Breast epithelium (tissue), 4 donors: ENCODE measurements at regions not wholly inside any gene's neighbourhood (a gene's known extent, or its start where the extent isn't known, plus 50 kb on each side); places are given as distances from the start of the nearest gene placed in this dataset.
"Not testable (repeated sequence)": the region's sequence is repeated elsewhere in the genome, so short reads cannot be mapped to it uniquely, and the experiment has no call there.

Source experiments
- DNase-seq, 2 donors: peaks; one replicate each; pipeline ENCODE4 v3.0.0-alpha.2; 2019; ENCODE audit warnings: low spot score in 2 of 2
- H3K27ac ChIP-seq, 2 donors: fragments of 200-600 bp; sonication (generic) in 1 of 2; one replicate each; pipeline ENCODE4 v1.5.1; 2016 to 2019; ENCODE audit warnings: mild to moderate bottlenecking in 1 of 2
- H3K27me3 ChIP-seq, 2 donors: fragments of 200-600 bp; sonication (generic) in 1 of 2; one replicate each; pipeline versions ENCODE4 v1.5.1 to v1.6.0; 2017 to 2019; ENCODE audit warnings: control low read depth in 1 of 2, mild to moderate bottlenecking in 1 of 2
- H3K36me3 ChIP-seq: fragments of 200-600 bp; one replicate; pipeline ENCODE4 v1.5.1; 2019
- H3K4me1 ChIP-seq, 2 donors: fragments of 200-600 bp; sonication (generic); one replicate each; pipeline ENCODE4 v1.5.1; 2016 to 2019; ENCODE audit warnings: control low read depth in 1 of 2
- H3K4me3 ChIP-seq, 3 donors: fragments of 200-600 bp; sonication (generic); 1 replicate in 2 of 3; 2 replicates in 1 of 3; pipeline ENCODE4 v1.5.1; 2016 to 2019; ENCODE audit warnings: mild to moderate bottlenecking in 3 of 3, moderate library complexity in 2 of 3
- H3K9me3 ChIP-seq, 2 donors: fragments of 200-600 bp; sonication (generic) in 1 of 2; one replicate each; pipeline ENCODE4 v1.5.1; 2016 to 2019; ENCODE audit warnings: control low read depth in 1 of 2
- CTCF ChIP-seq, 3 donors: fragments of 450-650 bp; IDR thresholded peaks; one replicate each; pipeline ENCODE4 v1.5.1; 2016 to 2017; ENCODE audit warnings: antibody characterized with exemption in 3 of 3, mild to moderate bottlenecking in 3 of 3, moderate library complexity in 3 of 3
- POLR2A ChIP-seq: fragments of 450-650 bp; IDR thresholded peaks from one replicate; pipeline ENCODE4 v1.6.1; 2016; ENCODE audit warnings: antibody characterized with exemption, mild to moderate bottlenecking, moderate library complexity
- POLR2AphosphoS5 ChIP-seq, 3 donors: sonication (generic); formaldehyde crosslinking; IDR thresholded peaks; one replicate each; pipeline ENCODE4 v1.6.1; 2017; ENCODE audit warnings: antibody characterized with exemption in 3 of 3
- intact Hi-C: fragments of 100-400 bp; cut with DNase I; formaldehyde crosslinking; loops from one replicate; pipeline ENCODE4 v1.15.1; 2023; ENCODE audit warnings: low total_unique reads

- H3K27ac ChIP-seq = no peak overlapping the region
- no peaks in the 10 kb centered on the region for H3K9me3 ChIP-seq
- H3K36me3 ChIP-seq = no peaks in the 10 kb centered on the region
- intact Hi-C loops = loop anchor here (5.0 kb wide), 1 partner anchor 577 kb away; no protein-coding TSS in a partner anchor
- no peak for DNase-seq
- TF ChIP-seq CTCF (IDR thresholded peaks at IDR 0.05) = no peak
- no peak for TF ChIP-seq POLR2AphosphoS5 (IDR thresholded peaks at IDR 0.05)
- TF ChIP-seq POLR2A = no peak
- no peaks in the 10 kb centered on the region for H3K27me3 ChIP-seq
- H3K4me1 ChIP-seq = no peaks in the 10 kb centered on the region
- no peak overlapping the region for H3K4me3 ChIP-seq
Measured at GRCh38 chr6:14549304-14549770, 431.8 kb downstream of the CD83 start.

GRCh38 chr6:14549871-14550270 is 432.3 kb downstream of the CD83 start:
- H3K36me3 ChIP-seq = no peaks in the 10 kb centered on the region
- no peaks in the 10 kb centered on the region for H3K27me3 ChIP-seq
- intact Hi-C loops = loop anchor here (1.0 to 5.0 kb wide), 2 partner anchors 21 to 578 kb away; no protein-coding TSS in a partner anchor
- no peaks in the 10 kb centered on the region for H3K4me1 ChIP-seq
- no peak overlapping the region for H3K27ac ChIP-seq
- TF ChIP-seq POLR2A (no peak), POLR2AphosphoS5 (IDR thresholded peaks at IDR 0.05) (no peak), CTCF (IDR thresholded peaks at IDR 0.05) (no peak)
- DNase-seq = no peak
- H3K4me3 ChIP-seq = no peak overlapping the region
- H3K9me3 ChIP-seq = no peaks in the 10 kb centered on the region

- Histone ChIP-seq H3K4me1 (no peaks in the 10 kb centered on the region), H3K4me3 (no peak overlapping the region), H3K27me3 (no peaks in the 10 kb centered on the region), H3K27ac (no peak overlapping the region), H3K9me3 (no peaks in the 10 kb centered on the region), H3K36me3 (no peaks in the 10 kb centered on the region)
- TF ChIP-seq POLR2AphosphoS5 (IDR thresholded peaks at IDR 0.05) (no peak), POLR2A (no peak), CTCF (IDR thresholded peaks at IDR 0.05) (no peak)
- intact Hi-C loops = loop anchor here (1.0 kb wide), 1 partner anchor 21 kb away; no protein-coding TSS in a partner anchor
- no peak for DNase-seq
Measured at GRCh38 chr6:14550410-14550809, 432.8 kb downstream of the CD83 start.

GRCh38 chr6:14550822-14551221 is 433.2 kb downstream of the CD83 start:
- TF ChIP-seq POLR2A (no peak), POLR2AphosphoS5 (IDR thresholded peaks at IDR 0.05) (no peak), CTCF (IDR thresholded peaks at IDR 0.05) (no peak)
- intact Hi-C loops = loop anchor here (1.0 kb wide), 1 partner anchor 20 kb away; no protein-coding TSS in a partner anchor
- no peak overlapping the region for H3K27ac ChIP-seq

GRCh38 chr6:14551601-14552000 is 434.0 kb downstream of the CD83 start:
- H3K4me3 ChIP-seq, H3K36me3 ChIP-seq, H3K4me1 ChIP-seq, intact Hi-C loops, H3K27me3 ChIP-seq, H3K9me3 ChIP-seq, DNase-seq, H3K27ac ChIP-seq: not testable (repeated sequence)

More at GRCh38 chr6:14550822-14551221, 433.2 kb downstream of the CD83 start:
- Histone ChIP-seq H3K27me3 (no peaks in the 10 kb centered on the region), H3K4me1 (no peaks in the 10 kb centered on the region), H3K36me3 (no peaks in the 10 kb centered on the region), H3K4me3 (no peak overlapping the region), H3K9me3 (no peaks in the 10 kb centered on the region)
- no peak for DNase-seq

GRCh38 chr6:14552891-14553290 is 435.3 kb downstream of the CD83 start:
- H3K36me3 ChIP-seq = no peaks in the 10 kb centered on the region
- TF ChIP-seq POLR2AphosphoS5 (IDR thresholded peaks at IDR 0.05) = no peak
- H3K27ac ChIP-seq = no peak overlapping the region
- intact Hi-C loops = no loop called here
- no peak overlapping the region for H3K4me3 ChIP-seq
- no peaks in the 10 kb centered on the region for H3K27me3 ChIP-seq
- no peak for DNase-seq
- no peaks in the 10 kb centered on the region for H3K9me3 ChIP-seq
- H3K4me1 ChIP-seq = no peaks in the 10 kb centered on the region
